GM21515 (cell line): ENCODE measurements at regions not wholly inside any gene's neighbourhood (a gene's known extent, or its start where the extent isn't known, plus 50 kb on each side); places are given as distances from the start of the nearest gene placed in this dataset.
"Not testable (repeated sequence)": the region's sequence is repeated elsewhere in the genome, so short reads cannot be mapped to it uniquely, and the experiment has no call there.

Experiments
- ATAC-seq: cut with Tn5 transposase; IDR thresholded peaks from one replicate; pipeline ENCODE4 v1.9.1; 2021; ENCODE audit not compliant: unreplicated experiment

GRCh38 chr15:26032162-26032846 lies 169.2 kb upstream of the ATP10A start:
- no peak for ATAC-seq

- ATAC-seq: not testable (repeated sequence)
Observed at GRCh38 chr15:26029586-26029985, 166.5 kb upstream of the ATP10A start.

GRCh38 chr15:26029146-26029545 lies 166.0 kb upstream of the ATP10A start:
- ATAC-seq: no peak

- ATAC-seq: no peak
Observed at GRCh38 chr15:26028086-26028740, 165.1 kb upstream of the ATP10A start.

GRCh38 chr15:26026671-26027070 lies 163.5 kb upstream of the ATP10A start:
- ATAC-seq: not testable (repeated sequence)

GRCh38 chr15:26024241-26024640 lies 161.1 kb upstream of the ATP10A start:
- ATAC-seq: no peak

- ATAC-seq: no peak
Observed at GRCh38 chr15:26023691-26024090, 160.6 kb upstream of the ATP10A start.

GRCh38 chr15:26023231-26023630 lies 160.1 kb upstream of the ATP10A start:
- ATAC-seq: no peak

GRCh38 chr15:26020871-26021270 lies 157.7 kb upstream of the ATP10A start:
- ATAC-seq: no peak

- ATAC-seq: no peak
Observed at GRCh38 chr15:26017665-26018064, 154.5 kb upstream of the ATP10A start.

GRCh38 chr15:26015516-26016075 lies 152.5 kb upstream of the ATP10A start:
- ATAC-seq: no peak

GRCh38 chr15:26013981-26014380 lies 150.9 kb upstream of the ATP10A start:
- no peak for ATAC-seq

- no peak for ATAC-seq
Observed at GRCh38 chr15:26011916-26012315, 148.8 kb upstream of the ATP10A start.

GRCh38 chr15:26007151-26007550 lies 144.0 kb upstream of the ATP10A start:
- ATAC-seq: no peak

- ATAC-seq: no peak
Observed at GRCh38 chr15:26001201-26001600, 138.1 kb upstream of the ATP10A start.

GRCh38 chr15:25993506-25993905 lies 130.4 kb upstream of the ATP10A start:
- ATAC-seq: no peak

- no peak for ATAC-seq
Observed at GRCh38 chr15:25990220-25990619, 127.1 kb upstream of the ATP10A start.

- no peak for ATAC-seq
Observed at GRCh38 chr15:25989327-25989726, 126.2 kb upstream of the ATP10A start.

- ATAC-seq: not testable (repeated sequence)
Observed at GRCh38 chr15:25988716-25989115, 125.6 kb upstream of the ATP10A start.

- ATAC-seq: no peak
Observed at GRCh38 chr15:25987638-25988037, 124.5 kb upstream of the ATP10A start.

GRCh38 chr15:25985165-25985564 lies 122.0 kb upstream of the ATP10A start:
- no peak for ATAC-seq

- ATAC-seq: no peak
Observed at GRCh38 chr15:25982736-25983135, 119.6 kb upstream of the ATP10A start.
